Neural cell (in vitro differentiated cells): ENCODE measurements at regions not wholly inside any gene's neighbourhood (a gene's known extent, or its start where the extent isn't known, plus 50 kb on each side); places are given as distances from the start of the nearest gene placed in this dataset.

Experiments
- H2AFZ ChIP-seq: fragments of 200-600, 300-800 bp; sonication (generic), shearing (Covaris generic); 2 replicates; pipeline ENCODE4 v1.6.0; 2014; ENCODE audit warnings: low read depth, mild to moderate bottlenecking, antibody characterized with exemption, low read length, moderate library complexity
- H3F3A ChIP-seq: fragments of 200-600 bp; shearing (Covaris generic); 2 replicates; pipeline ENCODE4 v1.6.1; 2016; ENCODE audit warnings: mild to moderate bottlenecking, moderate library complexity, mixed read lengths, antibody characterized with exemption, low read length; ENCODE audit not compliant: insufficient read depth, poor library complexity, severe bottlenecking
- H3K27ac ChIP-seq: fragments of 200-600, 300-800 bp; sonication (generic), shearing (Covaris generic); 2 replicates; pipeline ENCODE4 v1.5.1; 2014; ENCODE audit warnings: mild to moderate bottlenecking, low read length, moderate library complexity
- H3K27me3 ChIP-seq: fragments of 300-800, 200-600 bp; sonication (generic), shearing (Covaris generic); 2 replicates; pipeline ENCODE4 v1.6.0; 2014; ENCODE audit warnings: mild to moderate bottlenecking, low read depth, low read length, moderate library complexity; ENCODE audit not compliant: insufficient read depth
- H3K36me3 ChIP-seq: fragments of 300-800, 200-600 bp; sonication (generic), shearing (Covaris generic); 2 replicates; pipeline ENCODE4 v1.5.1; 2014; ENCODE audit warnings: mild to moderate bottlenecking, antibody characterized with exemption, low read length, moderate library complexity; ENCODE audit not compliant: insufficient read depth
- H3K4me2 ChIP-seq: fragments of 300-800, 200-600 bp; sonication (generic), shearing (Covaris generic); 2 replicates; pipeline ENCODE4 v1.6.0; 2014; ENCODE audit warnings: mild to moderate bottlenecking, low read length
- H3K4me3 ChIP-seq: fragments of 300-800, 200-600 bp; sonication (generic), shearing (Covaris generic); 2 replicates; pipeline ENCODE4 v1.5.1; 2014; ENCODE audit warnings: mild to moderate bottlenecking, low read length, moderate library complexity
- H3K79me2 ChIP-seq: fragments of 200-600 bp; shearing (Covaris generic); replicated peaks from 2 replicates; pipeline ENCODE4 v1.6.0; 2014; ENCODE audit warnings: mild to moderate bottlenecking, low read length, moderate library complexity; ENCODE audit not compliant: insufficient read depth
- H3K9ac ChIP-seq: fragments of 300-800, 200-600 bp; sonication (generic), shearing (Covaris generic); 2 replicates; pipeline ENCODE4 v1.6.1; 2016; ENCODE audit warnings: mild to moderate bottlenecking, low read length, mixed read lengths
- H3K9me2 ChIP-seq: fragments of 200-600 bp; shearing (Covaris generic); 2 replicates; pipeline ENCODE4 v1.6.1; 2016; ENCODE audit warnings: mild to moderate bottlenecking, low read length, mixed read lengths; ENCODE audit not compliant: insufficient read depth
- H3K9me3 ChIP-seq: fragments of 200-600, 300-800 bp; sonication (generic), shearing (Covaris generic); 2 replicates; pipeline ENCODE4 v1.6.1; 2016; ENCODE audit warnings: mild to moderate bottlenecking, mixed run types, low read length, moderate library complexity, mixed read lengths
- H4K20me1 ChIP-seq: fragments of 200-600 bp; shearing (Covaris generic); 2 replicates; pipeline ENCODE4 v1.6.1; 2016; ENCODE audit warnings: mild to moderate bottlenecking, mixed run types; ENCODE audit not compliant: insufficient read depth
- CTCF ChIP-seq: fragments of 450-650 bp; IDR thresholded peaks from 2 replicates; pipeline ENCODE4 v1.5.1; 2014; ENCODE audit warnings: antibody characterized with exemption, mild to moderate bottlenecking, moderate library complexity; ENCODE audit not compliant: poor library complexity, severe bottlenecking
- EP300 ChIP-seq: fragments of 450-650 bp; conservative IDR thresholded peaks from 2 replicates; pipeline ENCODE4 v1.6.1; 2014; ENCODE audit warnings: antibody characterized with exemption, mild to moderate bottlenecking, moderate library complexity; ENCODE audit not compliant: poor library complexity, severe bottlenecking
- EZH2 ChIP-seq: fragments of 200-600, 300-800 bp; shearing (Covaris generic), sonication (generic); IDR thresholded peaks from 2 replicates; pipeline ENCODE4 v1.6.1; 2014; ENCODE audit warnings: antibody characterized with exemption, low read length, borderline replicate concordance, mild to moderate bottlenecking; ENCODE audit not compliant: insufficient read depth, poor library complexity, severe bottlenecking
- MXI1 ChIP-seq: fragments of 450-650 bp; conservative IDR thresholded peaks from 2 replicates; pipeline ENCODE4 v1.6.1; 2014; ENCODE audit warnings: antibody characterized with exemption, mild to moderate bottlenecking; ENCODE audit not compliant: poor library complexity, severe bottlenecking
- POLR2AphosphoS5 ChIP-seq: IDR thresholded peaks from 2 replicates; pipeline ENCODE4 v1.6.1; 2012
- RAD21 ChIP-seq: fragments of 450-650 bp; conservative IDR thresholded peaks from 2 replicates; pipeline ENCODE4 v1.6.1; 2014; ENCODE audit warnings: antibody characterized with exemption, mild to moderate bottlenecking, moderate library complexity
- REST ChIP-seq: IDR thresholded peaks from 2 replicates; pipeline ENCODE4 v1.6.1; 2012; ENCODE audit warnings: borderline replicate concordance
- SMC3 ChIP-seq: fragments of 450-650 bp; conservative IDR thresholded peaks from 2 replicates; pipeline ENCODE4 v1.6.1; 2014; ENCODE audit warnings: antibody characterized with exemption, mild to moderate bottlenecking, moderate library complexity; ENCODE audit not compliant: poor library complexity
- TAF1 ChIP-seq: IDR thresholded peaks from 2 replicates; pipeline ENCODE4 v1.6.1; 2012; ENCODE audit warnings: low read depth

DNA sequence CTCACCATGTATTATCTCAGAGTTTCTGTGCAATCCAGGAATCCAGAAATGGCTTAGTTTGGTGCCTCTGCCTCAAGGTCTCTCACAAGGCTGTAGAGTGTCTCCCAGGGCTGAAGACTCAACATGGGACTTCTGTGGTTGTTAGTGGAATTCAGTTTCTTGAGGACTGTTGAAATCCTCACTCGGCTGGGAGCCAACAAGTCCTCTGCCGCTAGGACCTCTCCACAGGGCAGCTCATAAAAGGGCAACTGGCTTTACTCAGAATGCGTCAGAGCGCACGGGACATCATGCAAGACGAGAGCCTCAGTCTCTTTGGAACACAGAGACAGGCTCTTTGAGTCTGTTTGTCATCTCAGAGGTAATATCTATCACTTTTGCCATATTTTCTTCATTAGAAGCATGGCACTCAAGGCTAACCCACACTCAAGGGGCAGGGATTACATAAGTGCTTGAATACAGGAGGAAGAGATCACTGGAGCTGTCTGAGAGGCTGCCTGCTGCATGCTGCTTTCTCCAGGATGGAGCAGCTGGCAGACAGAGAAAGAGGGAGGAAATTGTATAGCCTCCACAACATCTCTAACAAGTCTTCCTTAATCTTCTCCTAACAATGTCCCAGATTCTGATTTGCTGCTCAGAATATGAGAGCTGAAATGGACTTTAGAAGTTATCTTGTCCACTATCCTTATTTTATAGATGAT, 97.5 kb upstream of the ASIC2 start:
- Histone ChIP-seq H3F3A (no peaks in the 10 kb centered on the region), H2AFZ (no peak overlapping the region), H3K9ac (no peak overlapping the region), H3K9me2 (no peaks in the 10 kb centered on the region), H3K27me3 (no peaks in the 10 kb centered on the region), H4K20me1 (no peaks in the 10 kb centered on the region), H3K79me2 (no peaks in the 10 kb centered on the region), H3K36me3 (no peaks in the 10 kb centered on the region), H3K9me3 (no peaks in the 10 kb centered on the region), H3K4me2 (no peak overlapping the region), H3K4me3 (no peak overlapping the region), H3K27ac (no peak overlapping the region)
- TF ChIP-seq EZH2 (no peak), EP300 (no peak), TAF1 (no peak), SMC3 (no peak), MXI1 (no peak), CTCF (no peak), RAD21 (no peak), REST (no peak), POLR2AphosphoS5 (no peak)

DNA sequence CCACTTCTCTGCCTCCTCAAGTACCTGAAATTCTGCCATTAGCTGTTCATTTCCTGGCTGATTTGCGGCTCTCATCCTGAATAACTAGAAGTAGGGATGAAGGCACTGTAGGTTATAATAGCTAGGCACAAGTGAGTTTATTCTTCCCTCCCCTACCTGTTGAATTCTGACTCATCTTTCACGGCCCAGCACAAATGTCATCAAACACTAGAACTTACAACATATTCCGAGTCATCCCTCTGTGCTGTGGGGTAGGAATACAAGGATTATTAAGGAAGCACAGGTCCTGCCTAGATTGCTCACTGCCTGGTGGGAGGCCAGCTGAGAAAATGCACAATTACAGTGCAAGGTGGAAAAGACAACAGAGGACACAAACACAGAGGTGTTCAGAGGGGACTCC, 103.7 kb upstream of the ASIC2 start:
- no peak overlapping the region for H3K27ac ChIP-seq
- no peaks in the 10 kb centered on the region for H3K9me2 ChIP-seq
- no peaks in the 10 kb centered on the region for H4K20me1 ChIP-seq
- H3F3A ChIP-seq: no peaks in the 10 kb centered on the region
- H3K4me2 ChIP-seq: no peak overlapping the region
- H3K79me2 ChIP-seq: no peaks in the 10 kb centered on the region
- H3K36me3 ChIP-seq: no peaks in the 10 kb centered on the region
- no peaks in the 10 kb centered on the region for H3K27me3 ChIP-seq
- no peak overlapping the region for H3K4me3 ChIP-seq
- H3K9ac ChIP-seq: no peak overlapping the region
- H3K9me3 ChIP-seq: no peaks in the 10 kb centered on the region
- H2AFZ ChIP-seq: no peak overlapping the region
- TF ChIP-seq POLR2AphosphoS5 (no peak), REST (no peak), TAF1 (no peak), MXI1 (no peak), CTCF (no peak), SMC3 (no peak), EP300 (no peak)
